NCI-H460 (cell line): ENCODE measurements at regions not wholly inside any gene's neighbourhood (a gene's known extent, or its start where the extent isn't known, plus 50 kb on each side); places are given as distances from the start of the nearest gene placed in this dataset.
"Not testable (repeated sequence)": the region's sequence is repeated elsewhere in the genome, so short reads cannot be mapped to it uniquely, and the experiment has no call there.

ENCODE experiments used
- DNase-seq: peaks from one replicate; pipeline ENCODE4 v3.0.0-alpha.2; 2016; ENCODE audit warnings: low read depth; ENCODE audit errors: extremely low read depth

- DNase-seq: no peak
These were observed 219.2 kb downstream of the FOXD2 start for GRCh38 chr1:47656719-47657685.

- no peak for DNase-seq
These were observed 220.5 kb downstream of the FOXD2 start for GRCh38 chr1:47658161-47658920.

- DNase-seq: no peak
These were observed 221.3 kb downstream of the FOXD2 start for GRCh38 chr1:47659146-47659545.

DNA sequence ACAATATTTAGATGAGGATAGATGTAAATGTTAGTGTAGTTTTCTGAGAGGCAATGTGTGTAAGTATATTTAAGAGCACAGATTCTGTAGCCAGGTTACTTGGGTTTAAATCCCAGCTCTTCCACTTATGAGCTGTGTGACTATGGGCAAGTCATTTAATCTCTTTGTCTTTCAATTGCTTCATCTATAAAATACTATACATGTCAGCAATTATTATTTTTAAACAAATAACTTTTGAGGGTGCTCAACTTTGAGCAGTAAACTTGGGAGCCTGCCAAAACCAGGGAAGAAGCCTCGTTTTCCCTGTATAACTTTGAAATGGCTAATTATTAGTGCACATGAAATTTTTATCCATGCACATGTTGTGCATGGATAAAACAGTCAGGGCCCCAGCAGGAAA, 222.8 kb downstream of the FOXD2 start:
- no peak for DNase-seq

DNA sequence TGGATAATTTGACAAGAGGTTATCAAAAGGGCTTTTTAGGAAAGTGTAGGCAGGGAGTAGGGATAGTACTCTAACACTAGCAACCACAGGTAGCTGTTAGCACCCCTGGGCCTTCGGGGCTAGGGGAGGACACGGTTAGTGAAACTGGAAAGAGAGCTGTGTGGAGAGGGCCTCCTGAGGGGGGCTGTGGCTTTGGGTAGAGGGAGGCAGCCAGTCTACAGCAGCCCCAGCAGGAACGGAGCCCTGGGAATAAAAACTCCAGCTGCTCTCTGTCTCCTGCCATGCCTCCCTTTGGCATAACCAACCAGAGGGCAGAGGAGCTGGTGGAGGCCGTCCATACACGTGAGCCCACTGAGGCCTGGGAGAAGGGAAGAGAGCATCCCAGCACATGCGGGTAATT, 223.2 kb downstream of the FOXD2 start:
- no peak for DNase-seq

DNA sequence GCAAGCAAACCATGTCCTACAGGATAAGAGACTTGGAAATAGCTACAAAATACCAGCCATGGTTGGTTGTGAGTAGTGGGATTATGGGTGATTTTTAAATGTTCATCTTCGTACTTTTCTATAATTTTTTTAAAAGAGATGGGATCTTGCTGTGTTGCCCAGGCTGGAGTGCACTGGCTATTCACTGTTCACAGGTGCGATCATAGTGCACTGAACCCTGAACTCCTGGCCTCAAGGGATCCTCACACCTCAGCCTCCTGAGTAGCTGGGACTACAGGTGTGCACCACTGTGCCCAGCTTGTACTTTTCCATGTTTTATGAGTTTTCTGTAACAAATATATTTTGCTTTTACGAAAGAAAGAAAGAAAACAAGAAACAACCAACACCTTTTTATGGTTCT, 224.2 kb downstream of the FOXD2 start:
- DNase-seq: no peak

- no peak for DNase-seq
These were observed 225.4 kb downstream of the FOXD2 start for GRCh38 chr1:47663286-47663685.

DNA sequence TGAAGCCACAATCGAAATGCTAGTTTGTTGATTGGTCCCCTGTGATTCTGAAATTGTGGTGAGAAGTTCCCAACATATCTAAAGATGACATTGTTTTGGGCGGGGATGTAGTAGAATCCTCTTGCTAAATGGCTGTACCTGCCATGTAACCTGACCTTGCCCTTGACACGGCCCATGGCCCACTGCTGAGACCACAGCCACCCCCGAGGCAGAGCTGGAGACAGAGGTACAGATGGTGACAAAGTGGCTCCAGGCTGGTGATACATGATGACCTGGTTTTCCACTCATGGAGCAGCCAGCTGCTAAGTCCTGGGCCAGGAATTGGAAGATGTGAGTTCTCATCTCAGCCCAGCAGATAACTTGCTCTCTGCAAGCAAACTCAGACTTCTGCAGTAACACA, 226.5 kb downstream of the FOXD2 start:
- no peak for DNase-seq

DNA sequence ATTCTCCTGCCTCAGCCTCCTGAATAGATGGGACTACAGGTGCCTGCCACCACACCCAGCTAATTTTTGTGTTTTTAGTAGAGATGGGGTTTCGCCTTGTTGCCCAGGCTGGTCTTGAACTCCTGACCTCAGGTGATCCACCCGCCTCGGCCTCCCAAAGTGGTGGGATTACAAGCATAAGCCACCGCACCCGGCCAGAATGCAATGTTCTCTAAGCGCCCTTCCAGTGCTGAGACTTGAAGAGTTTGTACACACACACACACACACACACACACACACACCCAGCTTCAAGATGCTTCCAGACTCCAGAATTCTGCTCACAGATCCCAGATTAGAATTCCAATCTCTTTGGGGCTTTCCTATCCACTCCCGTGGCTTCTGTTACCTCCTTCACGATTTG, 227.1 kb downstream of the FOXD2 start:
- not testable (repeated sequence) for DNase-seq

DNA sequence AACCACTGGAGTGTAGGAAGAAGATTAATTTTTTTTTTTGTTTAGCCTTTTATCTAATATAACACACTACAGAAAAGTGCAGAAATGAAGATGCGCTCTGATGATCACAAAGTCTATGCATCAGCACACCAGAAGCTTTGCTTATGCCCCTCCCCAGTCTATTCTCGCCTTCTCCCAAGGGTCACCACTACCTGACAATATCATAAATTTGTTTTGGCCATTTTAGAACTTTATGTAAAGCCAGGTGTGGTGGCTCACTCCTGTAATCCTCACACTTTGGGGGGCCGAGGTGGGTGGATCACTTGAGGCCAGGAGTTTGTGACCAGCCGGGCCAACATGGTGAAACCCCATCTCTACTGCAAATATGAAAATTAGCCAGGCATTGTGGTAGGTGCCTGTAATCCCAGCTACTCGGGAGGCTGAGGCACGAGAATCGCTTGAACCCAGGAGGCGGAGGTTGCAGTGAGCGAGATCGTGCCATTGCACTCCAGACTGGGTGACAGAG, 231.3 kb downstream of the FOXD2 start:
- DNase-seq: no peak

GRCh38 chr1:47672622-47673021, 234.8 kb downstream of the FOXD2 start:
- no peak for DNase-seq

- DNase-seq: no peak
These were observed 236.3 kb downstream of the FOXD2 start for GRCh38 chr1:47674189-47674588.

GRCh38 chr1:47675047-47675675, 237.3 kb downstream of the FOXD2 start:
- DNase-seq: no peak

DNA sequence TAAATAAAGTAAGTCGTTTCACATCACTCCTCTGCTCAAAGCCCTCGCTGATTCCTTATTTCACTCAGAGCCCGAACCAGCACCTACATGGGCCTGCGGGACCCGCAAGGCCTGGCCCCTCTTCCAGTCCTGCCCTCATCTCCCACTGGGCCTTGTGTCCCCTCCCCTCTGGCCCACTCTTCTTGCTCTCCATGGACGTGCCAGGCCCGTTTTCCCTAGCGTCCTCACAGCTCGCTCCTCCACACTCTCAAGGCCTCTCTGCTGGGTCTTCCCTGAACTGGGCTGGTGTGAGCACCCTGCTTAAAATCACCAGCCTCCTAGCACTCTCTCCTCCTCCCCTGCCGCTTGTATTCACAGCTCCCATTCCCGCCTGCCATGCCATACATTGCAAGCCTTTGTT, 237.9 kb downstream of the FOXD2 start:
- no peak for DNase-seq

GRCh38 chr1:47676311-47677054, 238.6 kb downstream of the FOXD2 start:
- no peak for DNase-seq

- DNase-seq: no peak
These were observed 239.5 kb downstream of the FOXD2 start for GRCh38 chr1:47677241-47677940.

- no peak for DNase-seq
These were observed 240.7 kb downstream of the FOXD2 start for GRCh38 chr1:47678464-47678980.

GRCh38 chr1:47679301-47679791, 241.5 kb downstream of the FOXD2 start:
- no peak for DNase-seq

DNA sequence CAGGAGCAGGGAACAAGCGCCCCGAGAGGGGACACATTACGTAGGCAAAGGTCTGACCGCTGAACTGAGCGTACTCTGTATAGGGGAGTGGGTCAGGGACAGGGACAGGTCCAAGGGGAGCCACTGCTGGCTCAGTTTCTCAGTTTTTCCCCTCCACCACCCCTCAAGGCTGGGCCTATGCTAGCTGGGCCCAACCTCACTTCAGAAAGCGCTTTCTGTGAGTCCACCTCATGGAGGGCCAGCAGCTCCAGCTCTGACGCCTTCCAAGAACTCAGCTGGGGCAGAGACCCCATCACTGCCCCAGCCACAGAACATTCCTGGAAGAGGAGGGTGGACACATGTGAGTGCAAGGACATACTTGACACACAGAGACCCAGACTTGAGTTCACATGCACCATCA, 242.0 kb downstream of the FOXD2 start:
- no peak for DNase-seq
